ENCODE measurements at regions not wholly inside any gene's neighbourhood (a gene's known extent, or its start where the extent isn't known, plus 50 kb on each side); places are given as distances from the start of the nearest gene placed in this dataset.

- no peak overlapping the region for H3K4me3 ChIP-seq (ENCODE audit: low read depth, low read length)
- TF ChIP-seq CTCF (IDR thresholded peaks at IDR 0.05; ENCODE audit: borderline replicate concordance, insufficient read depth, low read depth, low read length) = no peak
Measured at GRCh38 chr13:64791373-64791772, 2438.8 kb downstream of the PCDH9 start.

GRCh38 chr13:64782466-64782865 lies 2447.7 kb downstream of the PCDH9 start:
- TF ChIP-seq CTCF (IDR thresholded peaks at IDR 0.05; ENCODE audit: borderline replicate concordance, insufficient read depth, low read depth, low read length) = no peak
- no peak overlapping the region for H3K4me3 ChIP-seq (ENCODE audit: low read depth, low read length)

- no peak for TF ChIP-seq CTCF (IDR thresholded peaks at IDR 0.05; ENCODE audit: borderline replicate concordance, insufficient read depth, low read depth, low read length)
- no peak overlapping the region for H3K4me3 ChIP-seq (ENCODE audit: low read depth, low read length)
Measured at GRCh38 chr13:64778002-64778401, 2452.1 kb downstream of the PCDH9 start.

- H3K4me3 ChIP-seq (ENCODE audit: low read depth, low read length) = no peak overlapping the region
- no peak for TF ChIP-seq CTCF (IDR thresholded peaks at IDR 0.05; ENCODE audit: borderline replicate concordance, insufficient read depth, low read depth, low read length)
Measured at GRCh38 chr13:64774915-64775314, 2455.2 kb downstream of the PCDH9 start.

GRCh38 chr13:64770743-64771142 lies 2459.4 kb downstream of the PCDH9 start:
- no peak overlapping the region for H3K4me3 ChIP-seq (ENCODE audit: low read depth, low read length)
- TF ChIP-seq CTCF (IDR thresholded peaks at IDR 0.05; ENCODE audit: borderline replicate concordance, insufficient read depth, low read depth, low read length) = no peak

- no peak overlapping the region for H3K4me3 ChIP-seq (ENCODE audit: low read depth, low read length)
- TF ChIP-seq CTCF (IDR thresholded peaks at IDR 0.05; ENCODE audit: borderline replicate concordance, insufficient read depth, low read depth, low read length) = no peak
Measured at GRCh38 chr13:64767054-64767453, 2463.1 kb downstream of the PCDH9 start.

GRCh38 chr13:64765636-64766035 lies 2464.5 kb downstream of the PCDH9 start:
- TF ChIP-seq CTCF (IDR thresholded peaks at IDR 0.05; ENCODE audit: borderline replicate concordance, insufficient read depth, low read depth, low read length) = no peak
- no peak overlapping the region for H3K4me3 ChIP-seq (ENCODE audit: low read depth, low read length)
